AG04450 (cell line): ENCODE measurements at regions not wholly inside any gene's neighbourhood (a gene's known extent, or its start where the extent isn't known, plus 50 kb on each side); places are given as distances from the start of the nearest gene placed in this dataset.
A peak's percentile ranks its signal among the peaks of the same experiment; 100 is the strongest.

Experiments used
- CTCF ChIA-PET: fragments of 300-600, 350-600 bp; formaldehyde crosslinking; extraction: SDS; loops from one replicate; lab custom pipeline; 2022; ENCODE audit warnings: antibody characterized with exemption, inconsistent platforms; lab: Charles Lee
- POLR2A ChIA-PET: fragments of 350-600 bp; formaldehyde crosslinking; extraction: SDS; loops from one replicate; lab custom pipeline; 2021; ENCODE audit warnings: antibody characterized with exemption, inconsistent platforms; lab: Yijun Ruan, JAX
- DNase-seq: peaks from one replicate; pipeline ENCODE4 v3.0.0-alpha.2; 2011; ENCODE audit warnings: low read depth, low spot score
- H3K27ac ChIP-seq: one replicate; pipeline ENCODE4 v1.5.1; 2012; ENCODE audit warnings: low read depth, low read length, control low read depth
- H3K27me3 ChIP-seq: one replicate; pipeline ENCODE4 v1.6.0; 2012; ENCODE audit warnings: low read length; ENCODE audit not compliant: control insufficient read depth, insufficient read depth
- H3K4me3 ChIP-seq: 2 replicates; pipeline ENCODE4 v1.5.1; 2011; ENCODE audit warnings: mild to moderate bottlenecking, low read depth, low read length, control low read depth
- H3K9me3 ChIP-seq: 2 replicates; pipeline ENCODE4 v1.5.1; 2012; ENCODE audit warnings: low read length; ENCODE audit not compliant: control insufficient read depth, insufficient read depth
- TF ChIP-seq, protein P1 (sequence below): IDR thresholded peaks from 2 replicates; pipeline ENCODE4 v1.5.1; 2011; ENCODE audit warnings: low read depth, low read length, control low read depth, inconsistent platforms

- DNase-seq: no peak
- Histone ChIP-seq H3K27me3 (no peaks in the 10 kb centered on the region), H3K9me3 (peaks cover 8% of the 10 kb centered on the region), H3K27ac (no peak overlapping the region), H3K4me3 (no peak overlapping the region)
- TF ChIP-seq, protein P1, sequence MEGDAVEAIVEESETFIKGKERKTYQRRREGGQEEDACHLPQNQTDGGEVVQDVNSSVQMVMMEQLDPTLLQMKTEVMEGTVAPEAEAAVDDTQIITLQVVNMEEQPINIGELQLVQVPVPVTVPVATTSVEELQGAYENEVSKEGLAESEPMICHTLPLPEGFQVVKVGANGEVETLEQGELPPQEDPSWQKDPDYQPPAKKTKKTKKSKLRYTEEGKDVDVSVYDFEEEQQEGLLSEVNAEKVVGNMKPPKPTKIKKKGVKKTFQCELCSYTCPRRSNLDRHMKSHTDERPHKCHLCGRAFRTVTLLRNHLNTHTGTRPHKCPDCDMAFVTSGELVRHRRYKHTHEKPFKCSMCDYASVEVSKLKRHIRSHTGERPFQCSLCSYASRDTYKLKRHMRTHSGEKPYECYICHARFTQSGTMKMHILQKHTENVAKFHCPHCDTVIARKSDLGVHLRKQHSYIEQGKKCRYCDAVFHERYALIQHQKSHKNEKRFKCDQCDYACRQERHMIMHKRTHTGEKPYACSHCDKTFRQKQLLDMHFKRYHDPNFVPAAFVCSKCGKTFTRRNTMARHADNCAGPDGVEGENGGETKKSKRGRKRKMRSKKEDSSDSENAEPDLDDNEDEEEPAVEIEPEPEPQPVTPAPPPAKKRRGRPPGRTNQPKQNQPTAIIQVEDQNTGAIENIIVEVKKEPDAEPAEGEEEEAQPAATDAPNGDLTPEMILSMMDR: no peak
- POLR2A ChIA-PET: no interaction called here
- CTCF ChIA-PET: no interaction called here
Measured at GRCh38 chr16:86248310-86248905, 261.9 kb upstream of the FOXF1 start.

DNA sequence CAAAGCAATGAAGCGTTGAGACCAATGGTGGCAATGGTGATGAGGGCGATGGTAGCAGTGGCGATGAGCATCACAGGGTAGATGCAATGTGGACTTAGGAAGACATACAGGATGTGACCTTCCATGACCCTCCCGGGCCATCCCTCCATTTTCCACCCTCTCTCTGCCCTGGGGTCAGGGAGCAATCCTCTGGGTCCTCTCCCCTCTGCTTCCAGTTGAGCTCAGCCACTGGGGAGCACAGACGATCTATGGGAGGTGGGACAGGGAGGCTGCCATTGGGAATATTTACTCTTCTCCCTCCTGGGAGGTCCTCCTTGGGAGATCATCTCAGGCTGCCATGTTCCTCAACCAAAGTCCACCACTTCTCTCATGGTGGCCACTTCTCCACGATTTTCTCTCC is 260.7 kb upstream of the FOXF1 start:
- Histone ChIP-seq H3K4me3 (no peak overlapping the region), H3K27me3 (no peaks in the 10 kb centered on the region), H3K27ac (no peak overlapping the region), H3K9me3 (peaks cover 8% of the 10 kb centered on the region)
- POLR2A ChIA-PET: no interaction called here
- TF ChIP-seq, protein P1: no peak
- no peak for DNase-seq
- CTCF ChIA-PET: no interaction called here

DNA sequence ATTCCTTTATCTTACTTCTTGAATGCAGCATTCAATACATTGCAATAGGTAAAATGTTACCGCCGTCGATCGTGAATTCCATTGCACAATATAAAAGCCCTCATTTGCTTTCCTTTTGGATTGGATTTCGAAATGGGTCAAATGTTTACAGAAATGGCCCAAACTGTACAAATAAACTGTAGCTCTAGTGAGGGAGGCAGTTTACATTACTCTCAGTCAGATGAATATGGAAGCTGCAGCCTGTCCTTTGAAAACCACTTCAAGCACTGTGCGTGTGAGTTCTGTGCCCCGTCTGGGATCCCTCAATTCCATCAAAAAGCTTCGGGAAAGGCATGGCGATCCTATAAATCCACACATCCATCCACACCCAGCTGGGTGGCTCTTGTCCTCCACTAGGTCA is 258.6 kb upstream of the FOXF1 start:
- POLR2A ChIA-PET: interaction anchor here (0.5 to 3.1 kb wide), 9 partner anchors 11 to 258 kb away, joined by 3 to 24 read pairs (median 6); partner anchors contain the start of gene FOXF1
- H3K27ac ChIP-seq: peak overlapping the region; percentile 70
- DNase-seq: peak; percentile 75
- no peak overlapping the region for H3K4me3 ChIP-seq
- TF ChIP-seq, protein P1: no peak
- CTCF ChIA-PET: interaction anchor here (0.8 to 2.3 kb wide), 7 partner anchors 10 to 266 kb away, joined by 3 to 15 read pairs (median 6); no protein-coding TSS in a partner anchor
- H3K9me3 ChIP-seq: peaks cover 6% of the 10 kb centered on the region; the same call in 1 of the 2 replicates
- no peaks in the 10 kb centered on the region for H3K27me3 ChIP-seq

GRCh38 chr16:86252596-86252995 is 257.7 kb upstream of the FOXF1 start:
- ChIA-PET POLR2A (interaction anchor here (1.3 to 3.1 kb wide), 4 partner anchors 12 to 46 kb away, joined by 3 to 24 read pairs (median 6); no protein-coding TSS in a partner anchor), CTCF (interaction anchor here (0.9 to 2.3 kb wide), 10 partner anchors 9 to 265 kb away, joined by 3 to 15 read pairs (median 5); no protein-coding TSS in a partner anchor)
- Histone ChIP-seq H3K9me3 (peaks cover 7% of the 10 kb centered on the region; the same call in 1 of the 2 replicates), H3K4me3 (no peak overlapping the region), H3K27me3 (no peaks in the 10 kb centered on the region), H3K27ac (peak overlapping the region; percentile 70)
- no peak for DNase-seq
- TF ChIP-seq, protein P1: peak; percentile 35

- DNase-seq: no peak
- Histone ChIP-seq H3K9me3 (peaks cover 7% of the 10 kb centered on the region; the same call in 1 of the 2 replicates), H3K4me3 (no peak overlapping the region), H3K27me3 (no peaks in the 10 kb centered on the region), H3K27ac (no peak overlapping the region)
- POLR2A ChIA-PET: interaction anchor here (0.6 kb wide), 1 partner anchor 44 kb away, joined by 6 read pairs; no protein-coding TSS in a partner anchor
- TF ChIP-seq, protein P1: no peak
- CTCF ChIA-PET: no interaction called here
Measured at GRCh38 chr16:86255966-86256365, 254.4 kb upstream of the FOXF1 start.
